Neural progenitor cell (in vitro differentiated cells): ENCODE measurements at regions not wholly inside any gene's neighbourhood (a gene's known extent, or its start where the extent isn't known, plus 50 kb on each side); places are given as distances from the start of the nearest gene placed in this dataset.

ENCODE experiments used
- EZH2 ChIP-seq: fragments of 200-600 bp; sonication (generic); IDR thresholded peaks from 2 replicates; pipeline ENCODE4 v1.6.1; 2017; ENCODE audit warnings: antibody characterized with exemption, mild to moderate bottlenecking, moderate library complexity
- EZH2phosphoT487 ChIP-seq: fragments of 200-600 bp; sonication (generic); IDR thresholded peaks from 2 replicates; pipeline ENCODE4 v1.6.1; 2017; ENCODE audit warnings: antibody characterized with exemption
- TF ChIP-seq, protein P1 (sequence below): fragments of 200-600 bp; sonication (generic); IDR thresholded peaks from 2 replicates; pipeline ENCODE4 v1.5.1; 2017; ENCODE audit warnings: antibody characterized with exemption, mild to moderate bottlenecking

DNA sequence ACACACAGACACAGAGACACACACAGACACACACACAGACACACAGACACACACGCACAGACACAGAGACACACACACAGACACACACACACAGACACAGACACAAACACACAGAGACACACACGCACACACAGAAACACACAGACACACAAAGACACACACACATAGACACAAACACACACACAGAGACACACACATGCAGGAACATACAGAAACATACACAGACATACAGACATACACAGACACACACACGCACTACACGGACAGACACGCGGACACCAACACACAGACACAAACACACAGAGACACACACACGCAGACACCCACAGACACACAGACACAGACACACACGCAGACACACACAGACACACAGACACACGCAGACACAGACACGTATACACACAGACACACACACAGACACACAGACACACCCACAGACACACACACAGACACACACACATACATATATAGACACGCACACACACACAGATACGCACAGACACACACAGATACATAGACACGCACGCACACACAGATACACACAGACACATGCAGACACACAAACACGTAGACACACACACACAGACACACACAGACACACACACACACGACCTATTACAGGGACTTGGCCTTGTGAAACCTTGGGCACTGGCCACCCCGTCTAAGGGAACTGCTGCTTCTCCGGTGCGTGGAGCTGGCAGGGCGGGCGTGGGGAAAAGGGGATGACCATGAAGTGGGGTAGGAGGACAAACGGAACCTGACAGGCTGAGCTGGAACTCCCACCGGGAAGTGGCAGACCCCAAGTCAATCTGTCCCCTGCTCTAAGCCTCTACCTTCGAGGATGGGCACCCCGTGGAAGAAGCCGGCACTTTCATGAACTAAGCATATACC lies 211.4 kb downstream of the TFCP2L1 start:
- TF ChIP-seq EZH2 (no peak), EZH2phosphoT487 (no peak)
- TF ChIP-seq, protein P1, sequence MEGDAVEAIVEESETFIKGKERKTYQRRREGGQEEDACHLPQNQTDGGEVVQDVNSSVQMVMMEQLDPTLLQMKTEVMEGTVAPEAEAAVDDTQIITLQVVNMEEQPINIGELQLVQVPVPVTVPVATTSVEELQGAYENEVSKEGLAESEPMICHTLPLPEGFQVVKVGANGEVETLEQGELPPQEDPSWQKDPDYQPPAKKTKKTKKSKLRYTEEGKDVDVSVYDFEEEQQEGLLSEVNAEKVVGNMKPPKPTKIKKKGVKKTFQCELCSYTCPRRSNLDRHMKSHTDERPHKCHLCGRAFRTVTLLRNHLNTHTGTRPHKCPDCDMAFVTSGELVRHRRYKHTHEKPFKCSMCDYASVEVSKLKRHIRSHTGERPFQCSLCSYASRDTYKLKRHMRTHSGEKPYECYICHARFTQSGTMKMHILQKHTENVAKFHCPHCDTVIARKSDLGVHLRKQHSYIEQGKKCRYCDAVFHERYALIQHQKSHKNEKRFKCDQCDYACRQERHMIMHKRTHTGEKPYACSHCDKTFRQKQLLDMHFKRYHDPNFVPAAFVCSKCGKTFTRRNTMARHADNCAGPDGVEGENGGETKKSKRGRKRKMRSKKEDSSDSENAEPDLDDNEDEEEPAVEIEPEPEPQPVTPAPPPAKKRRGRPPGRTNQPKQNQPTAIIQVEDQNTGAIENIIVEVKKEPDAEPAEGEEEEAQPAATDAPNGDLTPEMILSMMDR: no peak
